Suprapubic skin (tissue), 4 donors: ENCODE measurements at regions not wholly inside any gene's neighbourhood (a gene's known extent, or its start where the extent isn't known, plus 50 kb on each side); places are given as distances from the start of the nearest gene placed in this dataset.
A peak's percentile ranks its signal among the peaks of the same experiment; 100 is the strongest.

ENCODE experiments used
- DNase-seq, 2 donors: peaks; one replicate each; pipeline ENCODE4 v3.0.0-alpha.2; 2019; ENCODE audit warnings: low spot score in 2 of 2
- H3K27ac ChIP-seq: fragments of 200-600 bp; sonication (generic); one replicate; pipeline ENCODE4 v1.5.1; 2019
- H3K27me3 ChIP-seq: fragments of 200-600 bp; sonication (generic); one replicate; pipeline ENCODE4 v1.5.1; 2019
- H3K36me3 ChIP-seq: fragments of 200-600 bp; sonication (generic); one replicate; pipeline ENCODE4 v1.5.1; 2019
- H3K4me1 ChIP-seq: fragments of 200-600 bp; sonication (generic); one replicate; pipeline ENCODE4 v1.5.1; 2019
- H3K4me3 ChIP-seq: fragments of 200-600 bp; sonication (generic); one replicate; pipeline ENCODE4 v1.5.1; 2019; ENCODE audit warnings: mild to moderate bottlenecking
- H3K9me3 ChIP-seq: fragments of 200-600 bp; sonication (generic); one replicate; pipeline ENCODE4 v1.5.1; 2019
- EP300 ChIP-seq: sonication (generic); formaldehyde crosslinking; IDR thresholded peaks from one replicate; pipeline ENCODE4 v1.6.1; 2017; ENCODE audit warnings: antibody characterized with exemption
- POLR2A ChIP-seq, 2 donors: fragments of 450-650 bp; IDR thresholded peaks; one replicate each; pipeline ENCODE4 v1.6.1; 2017; ENCODE audit warnings: antibody characterized with exemption in 2 of 2, mild to moderate bottlenecking in 2 of 2, moderate library complexity in 2 of 2
- POLR2AphosphoS5 ChIP-seq, 3 donors: sonication (generic); formaldehyde crosslinking; IDR thresholded peaks; one replicate each; pipeline ENCODE4 v1.6.1; 2017; ENCODE audit warnings: antibody characterized with exemption in 3 of 3
- WGBS: methylation state at CpG from one replicate; pipeline ENCODE4 v1.1.5; 2018; 5-methylcytosine and 5-hydroxymethylcytosine counted together
- TF ChIP-seq, protein P1 (sequence below), 2 donors: fragments of 200-600 bp in 1 of 2; fragments of 450-650 bp in 1 of 2; sonication (generic) in 1 of 2; IDR thresholded peaks; one replicate each; pipeline ENCODE4 v1.5.1; 2016 to 2019; ENCODE audit warnings: antibody characterized with exemption in 2 of 2, mild to moderate bottlenecking in 1 of 2, moderate library complexity in 1 of 2

DNA sequence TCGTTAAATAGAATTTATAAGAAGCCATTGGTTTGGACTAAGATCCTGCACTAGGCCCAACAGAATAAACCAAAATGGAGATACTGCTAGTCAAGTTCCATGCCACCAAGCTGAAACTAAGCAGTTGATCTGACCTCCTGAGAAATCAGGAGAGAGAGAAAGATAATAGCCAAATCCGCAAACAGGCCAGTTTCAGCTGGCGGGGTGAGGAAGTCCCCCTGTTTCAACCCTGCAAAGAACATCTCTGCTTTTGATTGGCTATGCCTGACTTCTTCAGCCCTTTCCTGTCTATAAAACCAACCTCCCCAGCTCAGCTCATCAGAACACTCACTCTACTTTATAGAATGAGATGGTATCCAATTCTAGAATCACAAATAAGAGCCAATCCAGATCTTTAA is 543.3 kb upstream of the ID2 start:
- H3K27ac ChIP-seq: no peak overlapping the region
- WGBS: 98% methylated on average over 3 of the region's 3 CpGs
- H3K36me3 ChIP-seq: no peaks in the 10 kb centered on the region

DNA sequence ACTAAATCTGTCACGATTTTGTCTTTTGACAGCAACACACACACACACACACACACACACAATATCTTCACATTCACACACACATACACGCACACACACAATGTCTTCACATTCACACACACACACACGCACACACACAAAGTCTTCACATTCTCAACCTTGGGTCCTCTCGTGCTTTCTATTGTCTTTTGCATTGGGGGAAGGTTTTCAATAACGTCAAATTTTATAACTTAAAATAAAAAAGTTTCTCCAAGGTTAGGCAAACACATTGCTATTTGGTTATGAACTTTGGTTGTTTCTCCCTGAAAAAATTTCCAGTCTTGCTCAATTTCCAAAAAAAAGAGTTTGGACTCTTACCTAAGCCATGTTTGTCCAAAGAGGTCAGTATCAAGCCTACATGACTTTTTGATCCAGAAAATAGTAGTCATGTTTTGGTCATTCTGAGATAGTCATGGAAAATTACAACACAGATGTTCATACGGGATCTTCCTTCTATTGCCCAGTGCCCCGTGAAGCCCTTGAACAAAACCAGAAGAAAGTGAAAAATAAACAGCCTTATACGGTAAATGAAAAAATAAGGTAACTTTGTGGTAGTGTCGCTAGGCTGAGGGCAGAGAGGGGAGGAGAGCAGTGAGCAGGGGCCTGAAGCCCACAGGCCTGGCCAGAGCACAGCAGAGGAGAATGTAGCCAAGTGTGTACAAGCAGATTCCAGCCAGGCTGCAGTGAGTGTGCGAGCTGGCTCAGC is 542.8 kb upstream of the ID2 start:
- Histone ChIP-seq H3K9me3 (no peaks in the 10 kb centered on the region), H3K27ac (peak overlapping the region; percentile 65), H3K4me3 (no peak overlapping the region), H3K27me3 (no peaks in the 10 kb centered on the region), H3K4me1 (peaks cover 4% of the 10 kb centered on the region), H3K36me3 (no peaks in the 10 kb centered on the region)
- WGBS: 78% methylated on average over 10 of the region's 10 CpGs
- TF ChIP-seq EP300 (no peak), POLR2AphosphoS5 (IDR thresholded peaks at IDR 0.05) (no peak), POLR2A (IDR thresholded peaks at IDR 0.05) (no peak)
- TF ChIP-seq, protein P1, sequence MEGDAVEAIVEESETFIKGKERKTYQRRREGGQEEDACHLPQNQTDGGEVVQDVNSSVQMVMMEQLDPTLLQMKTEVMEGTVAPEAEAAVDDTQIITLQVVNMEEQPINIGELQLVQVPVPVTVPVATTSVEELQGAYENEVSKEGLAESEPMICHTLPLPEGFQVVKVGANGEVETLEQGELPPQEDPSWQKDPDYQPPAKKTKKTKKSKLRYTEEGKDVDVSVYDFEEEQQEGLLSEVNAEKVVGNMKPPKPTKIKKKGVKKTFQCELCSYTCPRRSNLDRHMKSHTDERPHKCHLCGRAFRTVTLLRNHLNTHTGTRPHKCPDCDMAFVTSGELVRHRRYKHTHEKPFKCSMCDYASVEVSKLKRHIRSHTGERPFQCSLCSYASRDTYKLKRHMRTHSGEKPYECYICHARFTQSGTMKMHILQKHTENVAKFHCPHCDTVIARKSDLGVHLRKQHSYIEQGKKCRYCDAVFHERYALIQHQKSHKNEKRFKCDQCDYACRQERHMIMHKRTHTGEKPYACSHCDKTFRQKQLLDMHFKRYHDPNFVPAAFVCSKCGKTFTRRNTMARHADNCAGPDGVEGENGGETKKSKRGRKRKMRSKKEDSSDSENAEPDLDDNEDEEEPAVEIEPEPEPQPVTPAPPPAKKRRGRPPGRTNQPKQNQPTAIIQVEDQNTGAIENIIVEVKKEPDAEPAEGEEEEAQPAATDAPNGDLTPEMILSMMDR (IDR thresholded peaks at IDR 0.05): no peak
- no peak for DNase-seq

More for the DNA sequence above, 543.3 kb upstream of the ID2 start:
- peaks cover 4% of the 10 kb centered on the region for H3K4me1 ChIP-seq
- no peak overlapping the region for H3K4me3 ChIP-seq
- peaks cover under 1% of the 10 kb centered on the region for H3K27me3 ChIP-seq
- no peaks in the 10 kb centered on the region for H3K9me3 ChIP-seq
- no peak for DNase-seq
- TF ChIP-seq POLR2AphosphoS5 (IDR thresholded peaks at IDR 0.05): no peak
- no peak for TF ChIP-seq POLR2A (IDR thresholded peaks at IDR 0.05)
- TF ChIP-seq, protein P1 (IDR thresholded peaks at IDR 0.05): no peak
- no peak for TF ChIP-seq EP300

DNA sequence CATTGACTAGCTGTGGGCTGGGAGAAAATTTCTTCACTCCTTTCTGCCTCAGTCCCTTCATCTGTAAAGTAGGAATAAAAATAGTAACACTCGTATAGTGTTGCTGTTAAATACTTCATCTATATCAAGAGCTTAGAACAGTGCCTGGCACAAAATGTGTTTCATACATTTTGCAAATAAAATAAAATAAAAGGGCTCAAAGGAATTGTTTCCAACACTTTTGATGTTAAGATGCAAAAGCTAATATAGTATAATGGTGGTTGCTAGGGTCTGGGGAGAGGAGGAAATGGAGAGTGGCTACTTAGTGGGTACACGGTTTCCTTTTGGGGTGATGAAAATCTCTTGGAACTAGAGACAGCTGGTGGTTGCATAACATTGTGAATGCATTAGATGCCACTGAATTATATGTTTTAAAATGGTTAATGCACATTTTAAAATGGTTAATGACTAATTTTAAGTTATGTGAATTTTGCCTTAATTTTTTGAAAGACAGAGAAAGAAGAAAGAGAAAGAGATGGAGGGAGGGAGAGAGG is 542.1 kb upstream of the ID2 start:
- Histone ChIP-seq H3K27me3 (no peaks in the 10 kb centered on the region), H3K4me1 (peaks cover 4% of the 10 kb centered on the region), H3K4me3 (no peak overlapping the region), H3K9me3 (no peaks in the 10 kb centered on the region), H3K27ac (peak overlapping the region; percentile 65), H3K36me3 (no peaks in the 10 kb centered on the region)
- TF ChIP-seq POLR2AphosphoS5 (IDR thresholded peaks at IDR 0.05) (no peak), POLR2A (IDR thresholded peaks at IDR 0.05) (no peak), EP300 (no peak)
- TF ChIP-seq, protein P1 (IDR thresholded peaks at IDR 0.05): no peak
- DNase-seq: no peak
- 79% methylated on average over 2 of the region's 2 CpGs for WGBS

DNA sequence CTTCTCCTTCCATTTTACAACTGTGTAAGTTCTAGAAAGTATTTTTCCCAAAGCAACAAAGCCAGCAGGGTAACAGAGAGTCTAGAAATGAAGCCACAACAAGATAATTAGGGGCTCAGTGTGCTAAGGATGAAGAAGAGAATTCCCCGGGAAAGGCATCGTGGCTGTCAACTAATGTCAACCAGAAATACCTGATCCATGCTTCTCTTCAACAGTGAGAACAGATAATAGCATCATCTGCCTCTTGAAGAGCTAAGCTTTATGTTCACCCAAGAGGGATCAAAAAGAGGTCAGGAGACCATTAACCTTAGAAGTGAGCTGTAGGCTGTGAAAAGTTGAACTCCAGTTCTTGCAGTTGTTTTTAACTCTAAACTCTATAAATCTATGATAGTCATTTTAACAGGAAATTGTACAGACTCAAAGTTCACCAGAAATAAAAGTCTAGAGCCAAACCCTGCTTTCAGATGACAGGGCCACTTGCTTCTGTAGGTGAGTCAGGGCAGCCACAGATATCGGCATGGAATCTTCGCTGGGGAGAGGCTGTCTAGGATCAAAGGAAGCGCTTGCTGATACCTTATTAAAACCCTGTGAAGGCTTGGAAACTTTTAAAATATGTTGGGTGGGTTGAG is 540.7 kb upstream of the ID2 start:
- Histone ChIP-seq H3K4me1 (no peaks in the 10 kb centered on the region), H3K27me3 (no peaks in the 10 kb centered on the region), H3K36me3 (no peaks in the 10 kb centered on the region), H3K4me3 (no peak overlapping the region), H3K27ac (no peak overlapping the region), H3K9me3 (no peaks in the 10 kb centered on the region)
- no peak for DNase-seq
- WGBS: 86% methylated on average over 5 of the region's 5 CpGs
- TF ChIP-seq, protein P1 (IDR thresholded peaks at IDR 0.05): no peak
- no peak for TF ChIP-seq EP300
- no peak for TF ChIP-seq POLR2AphosphoS5 (IDR thresholded peaks at IDR 0.05)
- no peak for TF ChIP-seq POLR2A (IDR thresholded peaks at IDR 0.05)

DNA sequence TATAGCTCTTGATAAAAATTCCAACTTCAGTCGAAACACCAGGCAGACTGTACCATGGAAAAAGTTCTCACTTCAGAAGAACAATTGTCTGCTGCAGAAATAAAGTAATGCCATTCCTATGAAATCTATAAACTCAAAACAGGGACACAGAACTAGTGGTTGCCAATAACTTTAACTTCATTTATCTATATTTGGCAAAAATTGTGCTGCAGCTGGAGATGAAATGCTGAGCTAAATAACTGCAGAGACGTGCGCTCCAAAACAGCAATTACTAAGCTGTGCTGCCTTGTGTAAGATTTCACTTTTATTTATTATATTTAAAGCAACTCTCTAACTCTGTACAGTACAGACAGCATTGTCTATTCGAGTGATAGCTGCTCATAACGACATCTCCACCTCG is 540.1 kb upstream of the ID2 start:
- Histone ChIP-seq H3K27me3 (no peaks in the 10 kb centered on the region), H3K36me3 (no peaks in the 10 kb centered on the region), H3K27ac (no peak overlapping the region), H3K4me3 (no peak overlapping the region), H3K4me1 (peaks cover 3% of the 10 kb centered on the region), H3K9me3 (no peaks in the 10 kb centered on the region)
- DNase-seq: no peak
- WGBS: 66% methylated on average over 6 of the region's 6 CpGs
- TF ChIP-seq POLR2AphosphoS5 (IDR thresholded peaks at IDR 0.05) (no peak), EP300 (no peak)
- TF ChIP-seq, protein P1 (IDR thresholded peaks at IDR 0.05): no peak
